B cell (primary cell): ENCODE measurements at regions not wholly inside any gene's neighbourhood (a gene's known extent, or its start where the extent isn't known, plus 50 kb on each side); places are given as distances from the start of the nearest gene placed in this dataset.

Experiments
- ATAC-seq: fragments of 200-7000 bp; cut with Tn5 transposase; one replicate; pipeline ENCODE4 v1.10.0; 2021; ENCODE audit warnings: low read depth, mild to moderate bottlenecking, moderate number of reproducible peaks, moderate library complexity
- CTCF ChIA-PET: fragments of 350-600 bp; sonication (Branson Sonifier 250); formaldehyde crosslinking; loops from one replicate; lab custom pipeline; 2021; ENCODE audit warnings: antibody characterized with exemption, inconsistent platforms; lab: Charles Lee
- POLR2A ChIA-PET: fragments of 350-600 bp; sonication (Branson Sonifier 250); formaldehyde crosslinking; loops from one replicate; lab custom pipeline; 2021; ENCODE audit warnings: antibody characterized with exemption; lab: Charles Lee
- DNase-seq: peaks from one replicate; pipeline ENCODE4 v3.0.0; 2013
- H2AFZ ChIP-seq: 2 replicates; pipeline ENCODE4 v1.6.1; 2012; ENCODE audit warnings: mild to moderate bottlenecking, low read depth, low read length; ENCODE audit not compliant: insufficient read depth, poor library complexity, severe bottlenecking
- H3K27ac ChIP-seq, 2 donors: 1 replicate in 1 of 2; 2 replicates in 1 of 2; pipeline ENCODE4 v1.5.1; 2012 to 2013; ENCODE audit warnings: low read length in 2 of 2, mild to moderate bottlenecking in 2 of 2, moderate library complexity in 1 of 2
- H3K27me3 ChIP-seq, 4 experiments: fragments of 200-600 bp in 1 of 4; sonication (generic) in 1 of 4; replicated peaks in 1 of 4; 1 replicate in 2 of 4; 2 replicates in 2 of 4; pipeline versions ENCODE4 v1.6.1 to v1.7.0; 2013 to 2016; ENCODE audit warnings: low read length in 3 of 4, mild to moderate bottlenecking in 2 of 4, mixed read lengths in 1 of 4, moderate library complexity in 1 of 4; ENCODE audit not compliant: insufficient read depth in 4 of 4, control insufficient read depth in 3 of 4; ENCODE audit errors: control extremely low read depth in 1 of 4
- H3K36me3 ChIP-seq, 2 experiments: replicated peaks in 1 of 2; 1 replicate in 1 of 2; 2 replicates in 1 of 2; pipeline versions ENCODE4 v1.6.1 to v1.7.1; 2013; ENCODE audit warnings: low read length in 1 of 2; ENCODE audit not compliant: insufficient read depth in 2 of 2, control insufficient read depth in 1 of 2; ENCODE audit errors: control extremely low read depth in 1 of 2, extremely low read depth in 1 of 2
- H3K4me1 ChIP-seq, 2 donors: fragments of 200-600 bp in 1 of 2; sonication (generic) in 1 of 2; 1 replicate in 1 of 2; 2 replicates in 1 of 2; pipeline versions ENCODE4 v1.5.1 to v1.6.1; 2013 to 2017; ENCODE audit warnings: low read length in 2 of 2; ENCODE audit not compliant: control insufficient read depth in 2 of 2, insufficient read depth in 2 of 2
- H3K4me2 ChIP-seq: replicated peaks from 2 replicates; pipeline ENCODE3; 2012; ENCODE audit warnings: mild to moderate bottlenecking, low read depth, low read length; ENCODE audit not compliant: poor library complexity, severe bottlenecking
- H3K4me3 ChIP-seq, 5 experiments: fragments of 200-600 bp in 1 of 5; sonication (generic) in 1 of 5; 1 replicate in 3 of 5; 2 replicates in 2 of 5; pipeline versions ENCODE4 v1.5.1 to v1.7.0; 2011 to 2016; ENCODE audit warnings: low read length in 4 of 5, mild to moderate bottlenecking in 4 of 5, low read depth in 2 of 5, control low read depth in 1 of 5, moderate library complexity in 1 of 5; ENCODE audit not compliant: insufficient read depth in 1 of 5; ENCODE audit errors: control extremely low read depth in 1 of 5, extremely low read depth in 1 of 5
- H3K79me2 ChIP-seq: fragments of 200-600 bp; sonication (generic); one replicate; pipeline ENCODE4 v1.6.0; 2016; ENCODE audit warnings: low read length; ENCODE audit not compliant: control insufficient read depth, insufficient read depth
- H3K9ac ChIP-seq: fragments of 200-600 bp; sonication (generic); 2 replicates; pipeline ENCODE4 v1.6.1; 2017; ENCODE audit warnings: mild to moderate bottlenecking, low read length, moderate library complexity
- H3K9me3 ChIP-seq, 3 donors: one replicate each; pipeline versions ENCODE4 v1.6.1 to v1.7.1; 2013; ENCODE audit warnings: low read length in 2 of 3; ENCODE audit not compliant: control insufficient read depth in 2 of 3, insufficient read depth in 1 of 3; ENCODE audit errors: control extremely low read depth in 1 of 3
- H4K20me1 ChIP-seq: 2 replicates; pipeline ENCODE4 v1.6.0; 2012; ENCODE audit warnings: mild to moderate bottlenecking, low read length; ENCODE audit not compliant: insufficient read depth, control insufficient read depth, poor library complexity, severe bottlenecking
- H3K27ac Mint-ChIP-seq: one replicate; pipeline ENCODE4 v1.8.0; 2021; ENCODE audit warnings: mixed read lengths
- H3K27me3 Mint-ChIP-seq: one replicate; pipeline ENCODE4 v1.8.0; 2021; ENCODE audit warnings: mixed read lengths
- H3K4me1 Mint-ChIP-seq: one replicate; pipeline ENCODE4 v1.8.0; 2021; ENCODE audit warnings: mixed read lengths
- H3K4me3 Mint-ChIP-seq: one replicate; pipeline ENCODE4 v1.8.0; 2021; ENCODE audit warnings: mixed read lengths
- H3K9me3 Mint-ChIP-seq: one replicate; pipeline ENCODE4 v1.8.0; 2022; ENCODE audit warnings: mixed read lengths; ENCODE audit not compliant: insufficient read depth
- EZH2 ChIP-seq: IDR thresholded peaks from 2 replicates; pipeline ENCODE4 v1.6.1; 2012; ENCODE audit warnings: borderline replicate concordance, low read depth, mild to moderate bottlenecking, moderate library complexity, low read length; ENCODE audit not compliant: insufficient read depth, poor library complexity, severe bottlenecking
- WGBS: methylation state at CpG from one replicate; pipeline ENCODE4 v1.1.5; 2013; ENCODE audit warnings: missing lambda C conversion rate; ENCODE audit not compliant: insufficient coverage; 5-methylcytosine and 5-hydroxymethylcytosine counted together
- intact Hi-C: fragments of 100-400 bp; cut with micrococcal nuclease; formaldehyde crosslinking; loops from one replicate; pipeline ENCODE4 v1.10.0; 2022
- TF ChIP-seq, protein P1 (sequence below): fragments of 200-600 bp; IDR thresholded peaks from one replicate; pipeline ENCODE4 v1.8.0; 2022; ENCODE audit warnings: antibody characterized with exemption, mild to moderate bottlenecking

DNA sequence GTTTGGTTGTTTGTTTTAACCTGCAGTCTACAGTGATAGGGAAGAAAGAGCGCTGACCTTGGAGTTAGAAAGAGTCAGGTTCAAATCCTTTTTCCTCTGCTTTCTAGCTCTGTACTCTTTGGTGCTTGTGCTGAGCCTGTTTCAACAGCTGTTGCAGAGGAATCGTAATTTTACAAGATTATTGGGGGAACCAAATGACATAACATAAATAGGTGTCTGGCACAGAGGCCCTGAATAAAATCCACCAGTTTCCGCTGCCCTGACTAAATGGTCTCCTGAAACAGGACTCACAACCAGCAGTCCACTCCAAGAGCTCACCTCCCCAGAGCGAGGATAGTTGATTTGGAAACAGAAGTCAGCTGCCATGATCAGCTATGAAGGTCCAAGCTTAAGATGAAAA lies 125.0 kb upstream of the CDC42EP3 start:
- Histone ChIP-seq H3K4me2 (no peak overlapping the region), H2AFZ (no peak overlapping the region)
- CTCF ChIA-PET: interaction anchor here (1.2 kb wide), 1 partner anchor 23 kb away, joined by 4 read pairs; no protein-coding TSS in a partner anchor

GRCh38 chr2:37797081-37797480 lies 125.6 kb upstream of the CDC42EP3 start:
- H3K4me3 Mint-ChIP-seq: no peak overlapping the region
- Histone ChIP-seq H3K27me3 (no peaks in the 10 kb centered on the region), H3K4me3 (no peak overlapping the region), H3K27ac (no peak overlapping the region), H4K20me1 (no peaks in the 10 kb centered on the region), H3K9ac (no peak overlapping the region), H3K79me2 (no peaks in the 10 kb centered on the region), H3K4me1 (peaks cover 9 to 11% of the 10 kb centered on the region in 2 donors), H2AFZ (no peak overlapping the region), H3K36me3 (no peaks in the 10 kb centered on the region), H3K9me3 (no peaks in the 10 kb centered on the region), H3K4me2 (no peak overlapping the region)
- 96% methylated on average over 3 of the region's 3 CpGs for WGBS
- H3K4me1 Mint-ChIP-seq: peaks cover 10% of the 10 kb centered on the region
- H3K27me3 Mint-ChIP-seq: peaks cover 7% of the 10 kb centered on the region
- ChIA-PET CTCF (interaction anchor here (0.7 to 1.3 kb wide), 3 partner anchors 22 to 97 kb away, joined by 3 to 4 read pairs (median 3); no protein-coding TSS in a partner anchor), POLR2A (no interaction called here)
- intact Hi-C loops: no loop called here
- H3K27ac Mint-ChIP-seq: no peak overlapping the region
- DNase-seq (no peak), ATAC-seq (no peak)
- TF ChIP-seq EZH2: no peak
- no peaks in the 10 kb centered on the region for H3K9me3 Mint-ChIP-seq

More for the DNA sequence above, 125.0 kb upstream of the CDC42EP3 start:
- POLR2A ChIA-PET: no interaction called here
- intact Hi-C loops: no loop called here
- DNase-seq: no peak
- no peak for ATAC-seq
- Histone ChIP-seq H3K27ac (no peak overlapping the region), H3K79me2 (no peaks in the 10 kb centered on the region), H3K9me3 (no peaks in the 10 kb centered on the region), H4K20me1 (no peaks in the 10 kb centered on the region), H3K27me3 (no peaks in the 10 kb centered on the region), H3K9ac (no peak overlapping the region), H3K36me3 (no peaks in the 10 kb centered on the region), H3K4me1 (peaks cover 9 to 11% of the 10 kb centered on the region in 2 donors), H3K4me3 (no peak overlapping the region)
- Mint-ChIP-seq H3K9me3 (no peaks in the 10 kb centered on the region), H3K4me1 (peaks cover 10% of the 10 kb centered on the region), H3K27ac (no peak overlapping the region), H3K27me3 (peaks cover 7% of the 10 kb centered on the region), H3K4me3 (no peak overlapping the region)
- 100% methylated on average over 2 of the region's 4 CpGs for WGBS
- TF ChIP-seq, protein P1, sequence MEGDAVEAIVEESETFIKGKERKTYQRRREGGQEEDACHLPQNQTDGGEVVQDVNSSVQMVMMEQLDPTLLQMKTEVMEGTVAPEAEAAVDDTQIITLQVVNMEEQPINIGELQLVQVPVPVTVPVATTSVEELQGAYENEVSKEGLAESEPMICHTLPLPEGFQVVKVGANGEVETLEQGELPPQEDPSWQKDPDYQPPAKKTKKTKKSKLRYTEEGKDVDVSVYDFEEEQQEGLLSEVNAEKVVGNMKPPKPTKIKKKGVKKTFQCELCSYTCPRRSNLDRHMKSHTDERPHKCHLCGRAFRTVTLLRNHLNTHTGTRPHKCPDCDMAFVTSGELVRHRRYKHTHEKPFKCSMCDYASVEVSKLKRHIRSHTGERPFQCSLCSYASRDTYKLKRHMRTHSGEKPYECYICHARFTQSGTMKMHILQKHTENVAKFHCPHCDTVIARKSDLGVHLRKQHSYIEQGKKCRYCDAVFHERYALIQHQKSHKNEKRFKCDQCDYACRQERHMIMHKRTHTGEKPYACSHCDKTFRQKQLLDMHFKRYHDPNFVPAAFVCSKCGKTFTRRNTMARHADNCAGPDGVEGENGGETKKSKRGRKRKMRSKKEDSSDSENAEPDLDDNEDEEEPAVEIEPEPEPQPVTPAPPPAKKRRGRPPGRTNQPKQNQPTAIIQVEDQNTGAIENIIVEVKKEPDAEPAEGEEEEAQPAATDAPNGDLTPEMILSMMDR: no peak
- no peak for TF ChIP-seq EZH2
